GM21825 (cell line): ENCODE measurements at regions not wholly inside any gene's neighbourhood (a gene's known extent, or its start where the extent isn't known, plus 50 kb on each side); places are given as distances from the start of the nearest gene placed in this dataset.

Source experiments
- ATAC-seq: cut with Tn5 transposase; IDR thresholded peaks from one replicate; pipeline ENCODE4 v1.9.1; 2021; ENCODE audit warnings: mild to moderate bottlenecking, moderate library complexity; ENCODE audit not compliant: unreplicated experiment

DNA sequence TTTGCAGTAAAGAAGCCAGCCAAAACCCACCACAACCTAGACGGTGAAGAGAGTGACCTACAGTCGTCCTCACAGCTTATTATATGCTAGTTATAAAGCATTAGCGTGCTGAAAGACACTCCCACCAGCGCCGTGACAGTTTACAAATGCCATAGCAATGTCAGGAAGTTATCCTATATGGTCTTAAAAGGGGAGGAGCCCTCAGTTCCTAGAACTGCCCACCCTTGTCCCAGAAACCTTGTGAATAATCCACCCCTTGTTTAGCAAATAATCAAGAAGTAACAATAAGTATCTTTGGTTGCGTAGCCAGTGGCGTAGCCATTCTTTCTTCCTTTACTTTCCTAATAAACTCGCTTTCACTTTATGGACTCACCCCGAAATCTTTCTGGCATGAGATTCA lies 227.9 kb upstream of the ARGLU1 start:
- no peak for ATAC-seq

GRCh38 chr13:106794117-106794516 lies 226.2 kb upstream of the ARGLU1 start:
- ATAC-seq = no peak

DNA sequence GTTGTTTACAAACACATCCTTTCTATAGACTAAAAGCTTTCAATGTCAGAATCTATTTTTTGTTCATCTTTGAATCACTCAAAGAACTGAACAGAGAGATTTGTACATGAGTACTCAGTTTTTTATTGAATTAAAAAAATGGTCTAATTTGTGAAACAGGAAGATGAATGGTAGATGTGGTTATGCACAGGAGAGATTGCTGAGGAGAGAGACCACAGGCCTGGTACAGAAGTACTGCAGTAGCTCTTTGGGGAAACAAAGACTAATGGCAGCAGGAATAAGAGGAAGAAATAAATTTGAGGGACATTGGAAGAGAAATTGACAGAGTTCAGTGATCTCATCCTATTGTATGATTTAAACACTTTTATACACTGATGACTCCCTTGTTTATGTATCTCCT lies 222.0 kb upstream of the ARGLU1 start:
- no peak for ATAC-seq

GRCh38 chr13:106786006-106786563 lies 218.1 kb upstream of the ARGLU1 start:
- no peak for ATAC-seq

- no peak for ATAC-seq
These were observed 206.7 kb upstream of the ARGLU1 start for GRCh38 chr13:106774621-106775020.

DNA sequence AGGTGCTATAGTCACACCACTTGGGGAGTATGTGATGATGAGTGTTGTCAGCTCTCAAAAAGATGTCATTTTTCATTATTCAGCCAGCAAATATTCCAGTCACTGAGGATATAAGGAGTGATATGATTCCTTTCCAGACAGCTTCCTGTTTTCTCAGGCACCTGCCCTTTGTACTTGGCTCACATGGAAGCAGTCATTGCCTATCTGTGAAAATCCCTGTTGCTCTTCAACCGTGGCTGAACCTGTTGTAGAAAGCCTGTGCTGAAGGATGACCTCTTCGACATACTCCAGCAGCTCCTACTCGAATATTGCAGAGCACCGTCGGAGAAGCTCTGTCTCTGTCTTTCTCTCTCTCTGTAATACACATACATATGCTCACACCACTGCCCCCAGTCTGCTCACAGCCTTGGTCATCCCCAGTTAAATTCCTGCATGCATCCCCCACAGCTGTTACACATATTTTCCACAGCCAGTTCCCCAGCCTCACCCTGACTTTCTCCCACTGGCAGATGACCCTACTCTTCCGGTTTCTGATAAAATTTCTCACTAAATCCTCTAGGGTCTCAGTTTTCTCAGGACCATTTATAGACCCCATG lies 204.2 kb upstream of the ARGLU1 start:
- no peak for ATAC-seq

GRCh38 chr13:106768991-106769390 lies 201.1 kb upstream of the ARGLU1 start:
- no peak for ATAC-seq

DNA sequence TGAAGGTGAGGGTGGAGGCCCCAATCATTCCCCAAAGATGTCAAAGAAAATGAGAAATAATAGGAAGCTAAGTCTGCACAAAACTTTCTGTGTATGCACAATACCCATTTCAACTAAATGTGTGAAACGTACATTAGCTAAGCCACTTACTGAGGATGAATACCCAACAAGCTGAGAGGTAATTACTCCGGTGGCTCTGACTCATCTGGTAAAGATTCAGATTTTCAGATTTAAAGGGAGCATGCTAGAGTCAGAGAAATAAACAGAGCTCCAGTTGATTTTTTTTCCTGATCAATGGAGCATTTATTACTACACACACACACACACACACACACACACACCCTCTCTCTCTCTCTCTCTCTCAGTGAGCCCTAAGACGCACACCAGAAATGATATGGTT lies 194.8 kb upstream of the ARGLU1 start:
- no peak for ATAC-seq

GRCh38 chr13:106756446-106756845 lies 188.5 kb upstream of the ARGLU1 start:
- no peak for ATAC-seq

DNA sequence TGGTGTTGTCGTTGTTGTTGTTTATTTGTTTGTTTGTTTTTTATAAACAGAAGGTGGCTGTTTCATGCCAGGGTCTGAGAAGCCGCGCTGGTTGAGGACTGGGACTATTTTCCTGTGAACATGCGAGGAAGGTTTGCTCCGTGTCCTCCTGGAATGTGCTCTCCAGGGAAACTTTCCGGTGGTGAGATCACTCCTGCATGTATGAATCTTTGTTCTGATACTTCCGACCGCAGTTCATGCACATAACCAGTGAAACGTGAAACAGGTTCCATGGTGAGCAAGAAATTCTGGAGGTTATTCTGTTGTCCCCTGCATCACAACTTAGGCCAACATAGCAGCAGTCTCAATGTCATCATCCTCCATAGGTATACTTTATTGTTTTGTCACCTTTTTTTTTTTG lies 187.6 kb upstream of the ARGLU1 start:
- no peak for ATAC-seq

DNA sequence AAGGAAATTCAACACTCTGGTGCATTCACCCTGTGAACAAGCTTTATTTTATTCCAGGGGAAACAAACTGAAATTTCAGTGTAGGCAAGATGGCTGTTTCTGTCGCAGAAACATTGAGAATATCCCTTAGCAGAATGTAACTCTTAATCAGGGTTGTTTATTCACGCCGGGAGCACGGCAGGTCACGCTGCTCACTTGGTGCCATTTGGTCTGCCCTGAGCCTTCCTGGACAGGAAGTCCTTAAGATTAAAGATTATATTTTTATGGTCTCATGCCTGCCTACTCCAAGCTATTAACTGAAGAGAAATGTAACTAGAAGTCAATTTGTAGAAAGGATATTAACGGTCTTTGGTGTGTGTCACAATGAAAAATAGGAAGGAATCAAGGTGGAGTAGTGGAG lies 185.3 kb upstream of the ARGLU1 start:
- no peak for ATAC-seq

DNA sequence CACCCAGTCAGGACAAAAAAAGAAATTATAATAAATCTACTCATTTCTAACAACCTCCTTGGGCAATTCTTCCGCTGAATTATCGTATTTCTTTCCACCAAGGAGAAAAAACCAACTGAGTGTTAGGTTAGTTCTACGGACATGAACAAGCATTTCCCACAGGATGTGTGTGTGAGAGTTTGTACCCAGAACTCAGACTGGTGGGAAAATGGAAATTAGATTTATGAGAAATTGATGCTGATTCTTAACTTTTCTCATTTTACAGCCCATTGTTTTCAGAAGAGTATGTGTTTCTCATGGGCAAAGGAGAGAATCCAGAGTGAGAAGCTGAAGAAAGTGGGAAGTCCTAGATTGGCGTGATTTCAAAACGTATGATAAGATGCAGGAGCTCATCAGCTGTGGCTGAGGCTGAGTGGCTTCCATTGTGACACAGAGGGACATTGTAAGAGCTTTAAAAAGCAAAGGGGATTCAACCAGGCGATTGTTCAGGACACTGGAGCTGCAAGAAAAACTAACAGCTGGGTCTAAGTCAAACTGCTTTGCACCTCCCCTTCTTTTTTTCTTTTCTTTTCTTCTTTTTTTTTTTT lies 184.7 kb upstream of the ARGLU1 start:
- ATAC-seq = no peak

DNA sequence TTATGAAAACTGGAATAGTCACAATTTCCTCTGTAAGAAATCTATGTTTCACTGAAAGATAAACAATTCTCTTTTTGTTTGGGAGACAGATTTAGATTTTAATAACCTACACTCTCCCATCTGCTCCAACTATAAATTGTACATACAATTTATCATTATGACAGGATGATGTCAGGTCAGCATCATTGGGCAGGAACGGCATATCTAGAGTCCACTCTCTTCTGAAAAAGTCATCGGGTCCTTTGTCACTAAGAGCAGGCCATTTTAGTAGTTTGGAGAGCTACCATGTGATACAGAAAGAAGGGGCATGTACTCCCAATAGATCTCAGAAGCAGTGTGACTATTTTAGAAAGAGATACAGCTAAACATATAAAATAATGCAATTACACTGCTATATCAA lies 180.8 kb upstream of the ARGLU1 start:
- no peak for ATAC-seq

DNA sequence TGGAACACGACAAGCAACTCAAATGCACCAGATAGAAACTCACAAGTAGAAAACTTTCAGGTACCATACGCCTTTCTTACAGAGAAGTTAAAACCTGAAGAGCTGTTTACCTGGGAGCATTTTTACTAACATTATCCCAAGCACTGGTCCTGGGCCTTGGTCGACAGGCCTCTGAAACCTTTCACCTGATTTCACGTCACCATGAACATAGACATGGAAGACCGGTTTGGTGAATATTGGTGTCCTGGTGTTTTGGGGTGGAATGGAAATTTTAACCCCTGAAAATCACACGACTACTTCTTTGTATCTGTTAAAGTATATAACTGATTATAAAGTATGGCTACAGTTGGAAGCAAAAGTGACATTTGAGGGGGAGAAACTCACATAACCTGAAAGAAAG lies 176.6 kb upstream of the ARGLU1 start:
- no peak for ATAC-seq

DNA sequence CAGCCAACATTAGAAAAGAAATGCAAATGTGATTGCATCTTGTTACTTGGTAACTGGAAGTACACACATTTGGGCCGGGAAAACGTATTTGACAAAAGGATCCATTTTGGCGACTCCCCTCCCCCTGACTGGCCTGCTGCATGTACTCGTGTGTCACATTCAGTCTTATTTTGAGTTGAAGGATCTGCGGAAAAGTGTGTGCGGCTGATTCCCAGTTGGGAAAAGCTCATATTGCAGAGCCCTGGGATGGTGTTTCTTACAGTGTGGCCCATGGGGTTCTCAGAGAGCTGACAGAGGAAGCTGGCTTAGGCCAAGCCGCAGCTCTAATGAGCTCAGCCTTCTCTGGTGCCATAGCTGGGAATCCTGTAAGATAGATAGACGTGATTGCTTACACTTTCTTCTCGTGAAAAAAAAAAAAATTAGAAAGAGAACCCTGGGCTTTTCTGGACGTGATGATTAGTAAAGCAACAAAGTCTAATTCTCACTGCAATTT lies 170.3 kb upstream of the ARGLU1 start:
- no peak for ATAC-seq

DNA sequence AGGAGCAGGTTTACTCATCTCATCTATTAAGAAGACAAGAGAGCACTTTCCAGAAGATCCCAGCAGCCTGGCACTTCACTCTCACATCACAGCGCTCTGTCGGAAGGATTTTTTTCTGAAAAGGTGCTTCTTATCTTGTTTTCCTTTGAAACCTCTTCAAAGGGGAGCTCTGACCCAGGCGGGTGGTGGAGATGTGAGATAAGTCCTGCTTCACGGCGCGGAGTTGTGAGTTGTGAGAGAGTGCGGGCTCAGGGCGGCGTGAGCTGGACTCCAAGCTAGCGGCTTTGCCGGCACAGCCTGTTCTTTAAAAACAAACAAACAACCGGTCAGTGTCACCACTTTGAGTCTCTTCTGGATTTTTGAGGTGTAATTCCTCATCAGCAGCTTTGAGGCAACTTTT lies 169.0 kb upstream of the ARGLU1 start:
- ATAC-seq = no peak

- no peak for ATAC-seq
These were observed 166.3 kb upstream of the ARGLU1 start for GRCh38 chr13:106734198-106734597.

GRCh38 chr13:106723036-106723435 lies 155.1 kb upstream of the ARGLU1 start:
- no peak for ATAC-seq

GRCh38 chr13:106722620-106723019 lies 154.7 kb upstream of the ARGLU1 start:
- ATAC-seq = no peak

GRCh38 chr13:106721599-106721998 lies 153.7 kb upstream of the ARGLU1 start:
- no peak for ATAC-seq

DNA sequence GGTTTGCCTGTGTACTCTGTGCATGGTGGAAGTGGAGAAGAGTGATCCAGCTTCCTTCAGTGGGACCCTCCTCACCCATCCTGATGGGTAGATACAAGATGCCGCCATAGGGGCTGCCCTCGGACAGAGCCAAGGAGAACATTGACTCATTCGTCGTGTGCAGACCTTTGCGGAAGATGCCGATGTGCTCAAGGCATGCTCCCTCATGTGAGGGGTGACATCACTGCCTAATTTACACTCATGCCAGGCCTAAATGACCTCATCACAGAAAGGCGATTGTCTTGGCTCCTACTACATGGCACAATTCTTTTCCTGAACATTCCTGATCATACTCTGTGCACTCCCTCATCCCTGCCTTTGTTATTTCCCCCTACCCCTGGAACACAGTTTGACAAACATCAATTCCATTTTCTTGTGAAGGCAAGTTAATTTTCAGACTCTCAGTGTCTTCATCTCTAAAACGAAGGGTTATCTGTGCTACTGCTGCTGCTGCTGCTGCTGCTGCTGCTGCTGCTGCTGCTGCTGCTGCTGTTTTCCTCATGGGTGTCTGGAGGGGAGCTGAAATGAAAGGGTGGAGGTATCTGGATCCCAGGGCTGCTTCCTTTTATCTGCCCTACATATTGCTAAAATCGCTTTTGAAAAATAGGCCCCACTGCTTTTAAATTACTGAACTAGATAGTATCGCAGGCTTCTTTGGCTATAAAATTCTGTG lies 146.5 kb upstream of the ARGLU1 start:
- ATAC-seq = no peak

DNA sequence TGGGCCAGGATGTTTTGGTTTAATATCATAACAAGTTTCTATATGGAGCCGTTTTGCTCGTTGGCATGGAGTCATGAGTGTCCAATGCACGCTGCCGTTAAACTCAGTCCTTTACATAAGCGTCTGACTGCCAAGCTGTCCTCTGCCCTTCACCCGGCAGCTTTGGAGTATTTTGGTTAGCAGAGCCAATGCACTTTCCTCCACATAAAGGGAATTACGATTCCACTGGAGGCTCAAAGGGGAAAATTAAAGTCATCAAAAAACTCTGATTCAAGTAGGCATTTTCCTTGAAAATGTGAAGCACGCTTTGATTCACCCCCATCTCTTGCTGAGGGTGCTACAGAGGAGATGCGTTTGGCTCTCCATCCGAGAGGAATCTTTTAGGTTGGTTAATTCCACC lies 144.4 kb upstream of the ARGLU1 start:
- no peak for ATAC-seq
